ENCODE measurements at regions not wholly inside any gene's neighbourhood (a gene's known extent, or its start where the extent isn't known, plus 50 kb on each side); places are given as distances from the start of the nearest gene placed in this dataset.
"Not testable (repeated sequence)": the region's sequence is repeated elsewhere in the genome, so short reads cannot be mapped to it uniquely, and the experiment has no call there.

GRCh38 chr1:230563591-230563990 is 78.7 kb upstream of the COG2 start:
- intact Hi-C loops (cut with DNase I) = no loop called here
- no peak for DNase-seq (ENCODE audit: low spot score)

GRCh38 chr1:230561570-230561969 is 80.7 kb upstream of the COG2 start:
- intact Hi-C loops (cut with DNase I) = no loop called here
- DNase-seq (ENCODE audit: low spot score) = no peak

- no peak for DNase-seq (ENCODE audit: low spot score)
- intact Hi-C loops (cut with DNase I) = no loop called here
Observed at GRCh38 chr1:230558324-230558723, 84.0 kb upstream of the COG2 start.

DNA sequence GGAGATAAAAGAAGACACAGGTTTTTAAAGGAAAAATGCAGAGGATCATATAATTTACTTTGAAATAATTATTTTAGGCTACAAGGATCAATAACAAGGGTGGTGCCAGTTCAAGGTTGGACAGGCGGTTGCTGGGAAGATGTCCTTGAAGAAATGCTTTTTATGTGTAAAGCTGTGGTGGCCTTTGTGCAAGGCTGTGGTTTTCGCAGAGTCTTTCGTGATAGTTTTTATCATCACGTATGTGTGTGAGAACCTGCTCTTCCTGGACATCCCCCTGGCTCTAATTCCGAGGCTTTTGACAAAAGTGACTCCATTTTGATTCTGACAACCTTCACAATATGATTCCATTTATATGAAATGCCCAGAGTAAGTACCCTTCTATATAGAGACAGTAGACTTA is 85.8 kb upstream of the COG2 start:
- intact Hi-C loops (cut with DNase I) = no loop called here
- no peak for DNase-seq (ENCODE audit: low spot score)

- intact Hi-C loops (cut with DNase I) = no loop called here
- DNase-seq (ENCODE audit: low spot score) = no peak
Observed at GRCh38 chr1:230555814-230556213, 86.5 kb upstream of the COG2 start.

DNA sequence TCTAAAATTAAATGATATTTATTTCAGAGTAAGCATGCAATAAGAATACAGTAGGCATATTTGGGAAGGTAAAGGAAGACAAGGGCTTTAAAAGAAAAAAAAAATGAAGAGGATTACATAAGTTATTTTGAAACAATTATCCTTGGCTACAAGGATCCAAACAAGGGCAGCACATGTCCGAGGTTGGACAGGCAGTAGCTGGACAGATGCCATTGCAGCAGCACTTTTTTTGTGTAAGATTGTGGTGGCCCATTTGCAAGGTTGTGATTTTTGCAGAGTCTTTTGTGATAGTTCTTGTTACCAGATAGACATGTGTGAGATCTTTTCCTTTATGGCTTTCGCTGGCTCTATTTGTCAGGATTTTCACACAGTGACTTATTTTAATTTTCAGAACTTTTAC is 89.4 kb upstream of the COG2 start:
- DNase-seq (ENCODE audit: low spot score) = no peak
- intact Hi-C loops (cut with DNase I) = no loop called here

- DNase-seq (ENCODE audit: low spot score); intact Hi-C loops (cut with DNase I): not testable (repeated sequence)
Observed at GRCh38 chr1:230550945-230551344, 91.3 kb upstream of the COG2 start.

DNA sequence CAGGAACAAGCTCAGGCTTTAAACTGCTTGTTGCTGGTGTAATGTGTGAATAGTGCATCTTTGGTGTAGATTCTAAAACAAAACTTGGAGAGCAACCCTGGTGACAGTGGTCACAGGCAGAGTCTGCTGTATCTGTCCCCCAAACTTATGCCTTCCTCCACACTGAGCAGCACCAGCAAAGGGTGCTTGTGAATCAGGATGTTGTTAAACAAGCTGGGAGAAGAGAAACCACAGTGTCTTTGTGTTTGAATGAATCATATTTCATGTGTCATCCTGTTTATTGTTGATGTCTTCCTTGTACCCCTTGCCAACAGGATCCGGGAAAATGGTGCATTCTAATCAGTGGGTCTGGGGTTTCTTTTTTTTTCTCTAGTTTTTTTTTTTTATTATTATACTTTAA is 91.9 kb upstream of the COG2 start:
- DNase-seq (ENCODE audit: low spot score) = no peak
- intact Hi-C loops (cut with DNase I) = no loop called here

GRCh38 chr1:230549625-230550024 is 92.7 kb upstream of the COG2 start:
- intact Hi-C loops (cut with DNase I) = no loop called here
- no peak for DNase-seq (ENCODE audit: low spot score)

DNA sequence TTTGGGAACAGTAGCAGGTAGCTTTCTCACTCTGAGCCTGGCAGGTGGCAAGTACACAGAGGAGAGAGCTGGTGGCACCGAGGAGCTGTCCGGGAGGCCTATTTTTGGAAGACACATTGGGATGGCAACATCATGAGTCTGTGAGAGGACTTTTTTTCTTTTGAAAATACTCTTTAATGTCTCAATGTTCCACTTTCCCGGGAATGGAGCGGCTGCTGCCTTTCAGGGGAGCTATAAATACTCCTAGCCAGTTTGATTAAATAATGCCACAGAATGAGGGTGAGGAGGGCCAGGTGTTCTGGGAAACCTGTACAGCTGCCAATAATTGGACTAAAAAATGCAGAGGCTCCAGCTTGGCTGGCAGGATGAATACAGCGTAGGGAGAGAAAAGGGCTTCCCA is 93.3 kb upstream of the COG2 start:
- intact Hi-C loops (cut with DNase I) = no loop called here
- DNase-seq (ENCODE audit: low spot score) = no peak

GRCh38 chr1:230548357-230548756 is 93.9 kb upstream of the COG2 start:
- intact Hi-C loops (cut with DNase I) = no loop called here
- no peak for DNase-seq (ENCODE audit: low spot score)

GRCh38 chr1:230545181-230545580 is 97.1 kb upstream of the COG2 start:
- no peak for DNase-seq (ENCODE audit: low spot score)
- intact Hi-C loops (cut with DNase I) = no loop called here

- DNase-seq (ENCODE audit: low spot score) = no peak
- intact Hi-C loops (cut with DNase I) = no loop called here
Observed at GRCh38 chr1:230544758-230545157, 97.5 kb upstream of the COG2 start.

DNA sequence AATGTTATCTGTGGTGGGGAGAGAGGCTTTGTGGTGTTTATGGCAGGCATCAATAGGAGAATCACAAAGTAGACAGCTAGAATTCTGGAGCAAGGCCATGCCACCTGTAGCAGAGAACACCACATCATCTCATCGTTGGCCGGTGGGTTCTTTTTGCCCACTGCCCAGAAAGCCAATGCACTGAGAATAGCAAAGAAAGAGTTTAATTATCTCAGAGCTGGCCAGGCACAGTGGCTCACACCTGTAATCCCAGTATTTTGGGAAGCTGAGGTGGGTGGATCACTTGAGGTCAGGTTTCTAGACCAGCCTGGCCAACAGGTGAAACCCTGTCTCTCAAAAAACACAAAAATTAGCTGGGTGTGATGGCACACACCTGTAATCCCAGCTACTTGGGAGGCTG is 99.2 kb upstream of the COG2 start:
- intact Hi-C loops (cut with DNase I) = no loop called here
- DNase-seq (ENCODE audit: low spot score) = no peak

DNA sequence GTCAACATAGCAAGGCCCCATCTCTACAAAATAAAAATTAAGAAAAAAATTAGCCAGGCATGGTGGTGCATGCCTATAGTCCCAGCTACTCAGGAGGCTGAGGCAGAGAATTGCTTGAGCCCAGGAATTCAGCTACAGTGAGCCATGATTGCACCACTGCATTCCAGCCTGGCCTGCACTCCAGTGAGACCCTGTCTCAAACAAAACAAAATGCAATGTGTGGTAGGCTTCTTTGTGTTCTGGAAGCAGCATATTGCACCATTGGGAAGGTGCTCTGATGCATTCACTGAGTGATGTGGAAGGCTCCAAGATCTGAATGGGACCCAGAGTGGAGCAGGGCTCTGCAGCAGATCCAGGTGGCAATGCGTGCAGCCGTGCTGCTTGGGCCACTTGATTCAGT is 99.6 kb upstream of the COG2 start:
- no peak for DNase-seq (ENCODE audit: low spot score)
- intact Hi-C loops (cut with DNase I) = no loop called here

DNA sequence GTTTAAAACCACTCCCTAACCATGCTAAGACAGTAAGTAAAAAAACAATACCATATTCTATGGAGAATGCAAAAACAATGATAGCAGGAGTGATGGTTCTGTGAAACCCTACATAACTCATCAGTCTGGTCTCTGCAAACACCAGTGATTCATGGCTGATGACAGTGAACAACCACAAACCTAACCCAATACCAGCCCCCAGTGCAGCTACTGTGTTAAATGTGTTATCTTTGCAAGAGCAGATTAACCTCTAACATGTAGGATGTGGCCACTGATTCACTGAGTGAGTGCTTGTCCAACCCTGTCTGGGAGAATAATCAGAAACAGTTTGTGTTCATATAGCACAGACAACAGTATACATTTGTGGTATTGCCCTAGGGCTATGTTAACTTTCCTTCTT is 100.2 kb upstream of the COG2 start:
- DNase-seq (ENCODE audit: low spot score) = no peak
- intact Hi-C loops (cut with DNase I) = no loop called here

GRCh38 chr1:230541306-230541705 is 101.0 kb upstream of the COG2 start:
- intact Hi-C loops (cut with DNase I) = no loop called here
- DNase-seq (ENCODE audit: low spot score) = no peak

DNA sequence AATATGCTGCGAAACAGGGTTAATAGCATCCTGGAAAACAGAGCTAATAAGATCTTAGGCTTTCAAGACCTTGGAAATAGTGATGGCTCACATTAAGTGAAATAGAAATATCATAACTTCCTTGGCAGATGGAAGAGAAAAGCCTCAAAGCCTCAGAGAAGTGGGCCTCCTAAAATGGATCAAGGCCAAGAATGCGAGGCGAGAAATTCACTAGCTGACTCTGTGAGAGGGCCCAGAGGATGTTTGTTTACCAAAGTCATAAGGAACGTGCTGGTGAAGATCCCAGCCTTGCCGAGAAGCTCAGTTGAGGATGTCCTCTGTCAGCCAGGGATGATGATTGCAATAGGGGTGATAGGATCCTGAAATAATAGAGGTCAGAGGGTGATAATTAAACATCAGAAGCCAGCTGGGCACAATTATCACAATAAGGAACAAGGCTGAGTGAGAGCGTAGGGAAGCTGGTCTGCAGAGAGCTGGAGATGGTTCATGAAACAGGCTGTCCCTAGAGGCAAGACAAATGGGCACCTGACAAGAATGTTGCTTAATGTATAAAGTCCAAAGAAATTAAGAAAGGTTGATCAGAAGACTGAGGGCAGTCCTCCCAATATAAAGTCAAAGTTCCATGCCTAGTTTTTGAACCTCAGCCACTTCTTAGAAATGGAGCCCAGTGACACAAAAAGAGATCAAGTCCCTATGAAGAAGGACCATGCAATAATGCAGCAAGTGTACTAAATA is 101.7 kb upstream of the COG2 start:
- DNase-seq (ENCODE audit: low spot score) = no peak
- intact Hi-C loops (cut with DNase I) = no loop called here

DNA sequence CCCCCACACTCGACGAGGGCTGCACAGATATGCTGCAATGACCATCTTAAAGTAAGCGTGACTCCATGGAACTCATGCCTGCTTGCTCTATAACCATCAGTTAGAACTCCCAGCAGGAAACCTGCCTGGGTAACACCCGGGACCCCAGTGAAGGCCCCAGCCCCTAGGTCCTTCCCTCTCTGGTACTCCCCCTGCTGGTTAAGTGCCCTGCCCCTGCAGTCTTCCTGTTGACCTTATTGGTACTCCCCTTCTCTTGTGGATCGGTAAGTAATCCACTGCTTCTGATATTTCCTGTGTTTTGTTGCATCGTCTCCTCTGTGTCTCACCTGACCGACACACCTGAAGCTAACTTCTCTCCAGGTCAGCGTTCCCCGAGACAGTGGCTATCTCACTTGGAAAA is 104.8 kb upstream of the COG2 start:
- DNase-seq (ENCODE audit: low spot score) = no peak
- intact Hi-C loops (cut with DNase I) = no loop called here

DNA sequence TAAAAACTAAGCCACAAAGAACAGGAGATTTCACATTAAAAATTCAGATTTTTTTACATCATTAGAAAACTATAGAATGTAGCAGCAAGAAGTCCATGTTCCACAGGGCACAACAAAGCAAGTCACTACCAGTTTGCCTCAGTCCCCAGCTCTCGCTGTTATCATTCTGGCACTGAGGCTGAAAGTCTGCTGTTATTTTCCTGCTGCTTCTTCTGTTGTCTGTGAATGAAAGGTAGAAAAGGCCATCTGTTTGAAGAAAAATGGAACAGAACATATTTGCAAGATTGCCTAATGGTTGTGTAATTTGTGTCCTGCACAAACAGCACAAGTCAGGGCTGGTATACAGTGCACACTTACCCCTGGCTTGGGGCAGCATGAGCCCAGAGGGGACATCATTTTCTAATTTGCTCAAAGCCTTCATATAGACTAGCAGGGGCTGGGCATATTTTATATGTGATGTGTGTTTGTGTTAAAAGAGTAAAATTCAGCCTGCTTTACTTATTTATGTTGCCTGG is 105.6 kb upstream of the COG2 start:
- intact Hi-C loops (cut with DNase I) = no loop called here
- no peak for DNase-seq (ENCODE audit: low spot score)

- DNase-seq (ENCODE audit: low spot score) = no peak
- intact Hi-C loops (cut with DNase I) = no loop called here
Observed at GRCh38 chr1:230534224-230534623, 108.1 kb upstream of the COG2 start.

DNA sequence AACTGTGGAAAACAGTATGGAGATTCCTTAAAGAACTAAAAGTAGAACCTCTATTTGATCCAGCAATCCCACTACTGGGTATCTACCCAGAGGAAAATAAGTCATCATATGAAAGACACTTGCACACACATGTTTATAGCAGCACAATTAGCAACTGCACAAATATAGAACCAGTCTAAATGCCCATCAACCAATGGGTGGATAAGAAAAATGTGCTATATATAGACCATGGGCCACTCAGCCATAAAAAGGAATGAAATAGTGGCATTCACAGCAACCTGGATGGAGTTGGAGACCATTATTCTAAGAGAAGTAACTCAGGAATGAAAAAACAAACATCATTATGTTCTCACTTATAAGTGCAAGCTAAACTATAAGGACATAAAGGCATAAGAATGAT is 105.0 kb upstream of the PGBD5 start:
- no peak for DNase-seq (ENCODE audit: low spot score)
- intact Hi-C loops (cut with DNase I) = no loop called here
